IgD-negative memory B cell (primary cell): ENCODE measurements at regions not wholly inside any gene's neighbourhood (a gene's known extent, or its start where the extent isn't known, plus 50 kb on each side); places are given as distances from the start of the nearest gene placed in this dataset.

Experiments used
- H3K27ac Mint-ChIP-seq, 3 donors: one replicate each; pipeline ENCODE4 v1.8.0; 2020 to 2022; ENCODE audit warnings: mild to moderate bottlenecking in 3 of 3, mixed read lengths in 3 of 3, moderate library complexity in 1 of 3
- H3K27me3 Mint-ChIP-seq: one replicate; pipeline ENCODE4 v1.8.0; 2021; ENCODE audit warnings: mixed read lengths
- H3K36me3 Mint-ChIP-seq: one replicate; pipeline ENCODE4 v1.8.0; 2020; ENCODE audit warnings: mild to moderate bottlenecking, mixed read lengths
- H3K4me1 Mint-ChIP-seq, 3 donors: one replicate each; pipeline ENCODE4 v1.8.0; 2020 to 2022; ENCODE audit warnings: mixed read lengths in 3 of 3, mild to moderate bottlenecking in 1 of 3
- H3K4me3 Mint-ChIP-seq, 4 donors: one replicate each; pipeline ENCODE4 v1.8.0; 2020 to 2022; ENCODE audit warnings: mild to moderate bottlenecking in 4 of 4, mixed read lengths in 4 of 4, moderate library complexity in 3 of 4
- H3K9me3 Mint-ChIP-seq, 3 donors: one replicate each; pipeline ENCODE4 v1.8.0; 2020 to 2021; ENCODE audit warnings: mixed read lengths in 3 of 3, mild to moderate bottlenecking in 1 of 3

GRCh38 chr18:38456253-38456652 is 890.7 kb upstream of the CELF4 start:
- no peaks in the 10 kb centered on the region for H3K27me3 Mint-ChIP-seq
- no peak overlapping the region for H3K4me3 Mint-ChIP-seq
- H3K9me3 Mint-ChIP-seq: peaks cover 3 to 6% (median 6%) of the 10 kb centered on the region in 3 donors
- no peaks in the 10 kb centered on the region for H3K4me1 Mint-ChIP-seq
- H3K27ac Mint-ChIP-seq: no peak overlapping the region
- no peaks in the 10 kb centered on the region for H3K36me3 Mint-ChIP-seq

GRCh38 chr18:38454764-38455469 is 889.3 kb upstream of the CELF4 start:
- Mint-ChIP-seq H3K9me3 (peaks cover 3 to 6% (median 4%) of the 10 kb centered on the region in 3 donors), H3K27ac (no peak overlapping the region), H3K4me3 (no peak overlapping the region), H3K4me1 (no peaks in the 10 kb centered on the region), H3K27me3 (no peaks in the 10 kb centered on the region), H3K36me3 (no peaks in the 10 kb centered on the region)

GRCh38 chr18:38453880-38454279 is 888.3 kb upstream of the CELF4 start:
- no peak overlapping the region for H3K4me3 Mint-ChIP-seq
- no peak overlapping the region for H3K27ac Mint-ChIP-seq
- H3K27me3 Mint-ChIP-seq: no peaks in the 10 kb centered on the region
- H3K4me1 Mint-ChIP-seq: no peaks in the 10 kb centered on the region
- no peaks in the 10 kb centered on the region for H3K36me3 Mint-ChIP-seq
- peaks cover 3 to 6% (median 4%) of the 10 kb centered on the region in 3 donors for H3K9me3 Mint-ChIP-seq

DNA sequence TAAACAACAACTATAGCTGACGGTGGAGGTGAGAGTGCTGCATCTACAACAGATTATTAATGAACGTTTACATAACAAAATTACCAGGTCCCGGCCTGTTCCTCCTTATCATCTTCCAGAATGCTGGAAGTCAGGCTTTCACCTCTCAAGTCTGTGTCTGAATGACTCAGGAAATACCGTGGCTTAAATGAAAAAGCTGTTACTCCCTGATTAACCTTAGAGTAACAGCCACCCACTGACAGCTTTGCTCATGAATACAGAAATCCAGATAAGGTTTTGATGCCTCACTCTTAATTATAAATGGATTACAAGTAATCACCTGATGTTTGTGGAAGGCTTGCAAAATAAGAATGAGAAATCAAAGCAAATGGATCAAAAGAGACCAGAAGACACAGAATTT is 885.3 kb upstream of the CELF4 start:
- Mint-ChIP-seq H3K36me3 (peaks cover 1% of the 10 kb centered on the region), H3K9me3 (peaks cover 2 to 6% (median 3%) of the 10 kb centered on the region in 3 donors), H3K27ac (no peak overlapping the region), H3K4me1 (no peaks in the 10 kb centered on the region), H3K4me3 (no peak overlapping the region), H3K27me3 (no peaks in the 10 kb centered on the region)

DNA sequence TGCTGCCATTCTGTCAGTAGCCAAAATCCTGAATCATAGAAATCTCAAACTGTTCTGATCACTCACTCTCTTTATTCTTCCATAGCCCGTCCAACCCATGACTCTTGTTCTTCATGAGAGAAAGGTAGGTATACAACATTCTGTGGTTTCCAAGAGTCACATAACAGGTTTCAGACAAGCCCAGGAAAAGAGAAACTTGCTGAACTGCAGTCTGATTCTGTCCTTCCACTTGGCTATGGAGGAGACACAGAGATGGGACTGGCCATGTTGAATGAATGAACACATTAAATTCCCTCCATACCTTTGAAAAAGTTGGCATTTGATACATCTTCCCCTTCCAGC is 880.2 kb upstream of the CELF4 start:
- H3K4me1 Mint-ChIP-seq: no peaks in the 10 kb centered on the region
- no peak overlapping the region for H3K27ac Mint-ChIP-seq
- no peaks in the 10 kb centered on the region for H3K27me3 Mint-ChIP-seq
- peaks cover 2 to 9% (median 6%) of the 10 kb centered on the region in 3 donors for H3K9me3 Mint-ChIP-seq
- H3K4me3 Mint-ChIP-seq: no peak overlapping the region
- peaks cover 1% of the 10 kb centered on the region for H3K36me3 Mint-ChIP-seq

- H3K36me3 Mint-ChIP-seq: peaks cover 1% of the 10 kb centered on the region
- no peaks in the 10 kb centered on the region for H3K4me1 Mint-ChIP-seq
- H3K9me3 Mint-ChIP-seq: peaks cover 2 to 12% (median 6%) of the 10 kb centered on the region in 3 donors
- no peak overlapping the region for H3K4me3 Mint-ChIP-seq
- H3K27me3 Mint-ChIP-seq: no peaks in the 10 kb centered on the region
- no peak overlapping the region for H3K27ac Mint-ChIP-seq
These were observed 879.6 kb upstream of the CELF4 start for GRCh38 chr18:38444971-38445803.

- Mint-ChIP-seq H3K27me3 (no peaks in the 10 kb centered on the region), H3K9me3 (peaks cover 0 to 7% (median 0%) of the 10 kb centered on the region in 3 donors), H3K27ac (no peak overlapping the region), H3K4me3 (no peak overlapping the region), H3K36me3 (peaks cover 2% of the 10 kb centered on the region), H3K4me1 (no peaks in the 10 kb centered on the region)
These were observed 862.1 kb upstream of the CELF4 start for GRCh38 chr18:38427736-38428135.

GRCh38 chr18:38427234-38427633 is 861.6 kb upstream of the CELF4 start:
- no peak overlapping the region for H3K27ac Mint-ChIP-seq
- H3K4me3 Mint-ChIP-seq: no peak overlapping the region
- peaks cover 0 to 7% (median 0%) of the 10 kb centered on the region in 3 donors for H3K9me3 Mint-ChIP-seq
- peaks cover 2% of the 10 kb centered on the region for H3K36me3 Mint-ChIP-seq
- no peaks in the 10 kb centered on the region for H3K4me1 Mint-ChIP-seq
- H3K27me3 Mint-ChIP-seq: no peaks in the 10 kb centered on the region

- no peaks in the 10 kb centered on the region for H3K27me3 Mint-ChIP-seq
- no peaks in the 10 kb centered on the region for H3K36me3 Mint-ChIP-seq
- H3K4me3 Mint-ChIP-seq: no peak overlapping the region
- H3K9me3 Mint-ChIP-seq: peaks cover 2 to 6% (median 4%) of the 10 kb centered on the region in 3 donors
- no peak overlapping the region for H3K27ac Mint-ChIP-seq
- no peaks in the 10 kb centered on the region for H3K4me1 Mint-ChIP-seq
These were observed 856.4 kb upstream of the CELF4 start for GRCh38 chr18:38421872-38422615.

DNA sequence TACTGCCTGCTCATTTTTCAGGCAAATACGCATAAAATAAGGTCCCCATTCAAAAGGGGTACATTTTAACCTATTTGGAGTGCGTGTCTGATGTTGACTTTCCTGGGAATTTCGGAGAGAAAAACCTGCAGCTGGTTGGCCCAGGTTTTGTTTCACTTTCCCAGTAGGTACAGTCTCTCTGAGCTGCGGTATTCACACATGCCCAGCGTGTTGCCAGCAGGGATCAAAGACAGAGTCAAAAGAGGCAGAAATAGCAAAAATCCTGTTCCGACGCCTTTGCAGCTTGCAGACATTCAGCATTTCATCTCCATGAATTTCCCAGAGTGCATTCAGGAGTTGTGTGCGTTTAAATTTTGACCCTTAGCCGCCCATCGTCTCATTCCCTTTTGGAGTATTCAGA is 855.4 kb upstream of the CELF4 start:
- H3K36me3 Mint-ChIP-seq: no peaks in the 10 kb centered on the region
- H3K4me1 Mint-ChIP-seq: no peaks in the 10 kb centered on the region
- no peak overlapping the region for H3K27ac Mint-ChIP-seq
- H3K27me3 Mint-ChIP-seq: no peaks in the 10 kb centered on the region
- peaks cover 0 to 6% (median 4%) of the 10 kb centered on the region in 3 donors for H3K9me3 Mint-ChIP-seq
- H3K4me3 Mint-ChIP-seq: no peak overlapping the region

DNA sequence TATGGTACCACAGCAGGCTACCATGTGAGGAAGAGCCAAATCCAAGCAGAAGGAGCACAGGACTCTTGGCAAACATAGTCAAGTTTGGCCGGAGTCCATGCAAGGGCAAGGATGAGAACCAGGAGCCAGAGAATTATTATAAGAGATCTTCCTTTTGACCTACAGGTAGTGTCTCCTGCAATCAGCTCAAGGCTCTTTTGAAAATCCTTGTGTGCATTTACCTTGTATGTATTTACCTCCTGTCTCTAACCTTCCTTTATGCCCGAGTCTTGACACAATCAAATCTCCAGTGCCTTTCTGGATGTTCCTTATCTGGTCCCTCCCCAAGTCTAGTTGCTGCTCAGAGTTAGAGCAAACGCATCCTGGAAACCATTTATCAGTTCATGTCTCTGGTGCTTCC is 855.0 kb upstream of the CELF4 start:
- no peaks in the 10 kb centered on the region for H3K36me3 Mint-ChIP-seq
- H3K4me1 Mint-ChIP-seq: no peaks in the 10 kb centered on the region
- H3K9me3 Mint-ChIP-seq: peaks cover 0 to 6% (median 4%) of the 10 kb centered on the region in 3 donors
- H3K27ac Mint-ChIP-seq: no peak overlapping the region
- H3K27me3 Mint-ChIP-seq: no peaks in the 10 kb centered on the region
- H3K4me3 Mint-ChIP-seq: no peak overlapping the region

DNA sequence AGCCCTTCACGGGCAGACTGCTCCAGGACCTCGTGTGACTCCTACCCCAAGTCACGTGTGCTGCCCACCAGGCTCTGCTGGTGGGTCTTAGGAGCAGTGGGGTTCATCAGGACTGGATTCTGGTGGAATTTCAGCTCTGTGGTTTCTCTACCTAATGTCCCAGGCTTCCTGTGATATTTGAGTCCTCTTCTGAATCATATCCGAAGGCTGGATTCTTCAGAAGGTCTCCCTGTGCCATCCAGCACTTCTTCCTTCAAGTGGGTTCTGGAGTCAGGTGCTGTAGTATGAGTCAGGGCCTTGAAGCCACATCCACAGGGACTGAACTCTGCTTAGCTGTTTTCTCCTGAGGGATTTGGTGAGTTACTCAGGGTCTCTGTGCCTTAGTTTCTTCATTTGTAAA is 850.2 kb upstream of the CELF4 start:
- H3K27me3 Mint-ChIP-seq: no peaks in the 10 kb centered on the region
- H3K4me1 Mint-ChIP-seq: no peaks in the 10 kb centered on the region
- no peaks in the 10 kb centered on the region for H3K36me3 Mint-ChIP-seq
- no peak overlapping the region for H3K27ac Mint-ChIP-seq
- peaks cover 0 to 3% (median 0%) of the 10 kb centered on the region in 3 donors for H3K9me3 Mint-ChIP-seq
- H3K4me3 Mint-ChIP-seq: no peak overlapping the region

DNA sequence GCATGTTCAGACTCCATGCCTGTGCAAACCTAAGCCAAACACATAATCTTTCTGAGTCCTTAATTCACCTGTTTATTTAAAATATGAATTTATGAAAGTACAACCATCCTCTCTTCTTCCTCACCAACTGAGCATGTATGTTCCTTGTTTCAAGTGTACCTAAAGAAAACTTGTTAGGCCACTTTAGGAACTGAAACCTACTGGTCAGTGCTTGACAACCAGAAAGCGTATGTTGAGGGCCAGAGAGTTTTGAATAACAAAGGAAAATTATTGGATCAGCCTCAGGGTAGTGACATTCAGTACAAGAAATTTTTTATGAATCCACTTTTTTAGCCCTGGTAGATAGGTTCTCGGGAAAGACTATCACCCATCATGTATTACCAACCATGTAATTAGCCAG is 847.6 kb upstream of the CELF4 start:
- H3K27me3 Mint-ChIP-seq: no peaks in the 10 kb centered on the region
- H3K4me3 Mint-ChIP-seq: no peak overlapping the region
- no peak overlapping the region for H3K27ac Mint-ChIP-seq
- no peaks in the 10 kb centered on the region for H3K4me1 Mint-ChIP-seq
- H3K36me3 Mint-ChIP-seq: no peaks in the 10 kb centered on the region
- peaks cover 0 to 4% (median 3%) of the 10 kb centered on the region in 3 donors for H3K9me3 Mint-ChIP-seq

DNA sequence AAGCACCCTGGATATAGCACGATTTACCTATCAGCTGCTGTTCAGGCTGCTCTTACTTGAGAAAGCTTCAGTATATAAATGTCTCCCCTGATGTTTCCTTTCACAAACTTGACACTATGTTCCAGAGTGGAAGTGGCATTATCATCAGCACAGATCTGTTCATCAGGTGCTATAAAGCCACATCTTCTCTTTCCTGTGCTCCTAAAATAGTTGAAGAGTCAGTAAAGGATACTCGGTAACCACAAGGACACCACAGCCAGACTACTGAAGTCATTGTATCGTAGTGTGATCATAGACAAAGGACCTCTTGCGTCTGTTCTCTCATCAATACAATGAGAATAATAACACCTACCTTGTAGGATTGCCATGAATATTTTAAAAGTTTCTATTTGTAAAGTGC is 841.0 kb upstream of the CELF4 start:
- H3K27me3 Mint-ChIP-seq: no peaks in the 10 kb centered on the region
- H3K27ac Mint-ChIP-seq: no peak overlapping the region
- H3K36me3 Mint-ChIP-seq: no peaks in the 10 kb centered on the region
- H3K4me1 Mint-ChIP-seq: no peaks in the 10 kb centered on the region
- no peak overlapping the region for H3K4me3 Mint-ChIP-seq
- peaks cover 3 to 16% (median 7%) of the 10 kb centered on the region in 3 donors for H3K9me3 Mint-ChIP-seq

- peaks cover 2 to 22% (median 3%) of the 10 kb centered on the region in 3 donors for H3K9me3 Mint-ChIP-seq
These were observed 836.9 kb upstream of the CELF4 start for GRCh38 chr18:38402509-38402908.

More at GRCh38 chr18:38402509-38402908, 836.9 kb upstream of the CELF4 start:
- Mint-ChIP-seq H3K27ac (no peak overlapping the region), H3K27me3 (no peaks in the 10 kb centered on the region), H3K36me3 (no peaks in the 10 kb centered on the region), H3K4me1 (no peaks in the 10 kb centered on the region), H3K4me3 (no peak overlapping the region)
